HS-27A (cell line): ENCODE measurements at regions not wholly inside any gene's neighbourhood (a gene's known extent, or its start where the extent isn't known, plus 50 kb on each side); places are given as distances from the start of the nearest gene placed in this dataset.

ENCODE experiments used
- DNase-seq: peaks from one replicate; pipeline ENCODE4 v3.0.0-alpha.2; 2012; ENCODE audit warnings: low read depth, missing footprints

- DNase-seq = no peak
Measured at GRCh38 chr21:15531986-15532385, 197.8 kb upstream of the USP25 start.

GRCh38 chr21:15533618-15534017, 196.2 kb upstream of the USP25 start:
- no peak for DNase-seq

GRCh38 chr21:15534450-15534886, 195.3 kb upstream of the USP25 start:
- DNase-seq = no peak

- DNase-seq = no peak
Measured at GRCh38 chr21:15539376-15539775, 190.4 kb upstream of the USP25 start.

- no peak for DNase-seq
Measured at GRCh38 chr21:15543473-15543872, 186.3 kb upstream of the USP25 start.

- DNase-seq = peak; percentile 14
Measured at GRCh38 chr21:15549671-15550070, 180.1 kb upstream of the USP25 start.

GRCh38 chr21:15552914-15553494, 176.8 kb upstream of the USP25 start:
- DNase-seq = no peak

- no peak for DNase-seq
Measured at GRCh38 chr21:15557925-15558324, 171.9 kb upstream of the USP25 start.

GRCh38 chr21:15558884-15559283, 170.9 kb upstream of the USP25 start:
- DNase-seq = no peak

GRCh38 chr21:15559660-15560059, 170.1 kb upstream of the USP25 start:
- DNase-seq = no peak

GRCh38 chr21:15560383-15561056, 169.3 kb upstream of the USP25 start:
- DNase-seq = no peak

- no peak for DNase-seq
Measured at GRCh38 chr21:15562748-15563147, 167.0 kb upstream of the USP25 start.

- no peak for DNase-seq
Measured at GRCh38 chr21:15564907-15565306, 164.9 kb upstream of the USP25 start.

- DNase-seq = no peak
Measured at GRCh38 chr21:15566703-15567102, 163.1 kb upstream of the USP25 start.

- DNase-seq = no peak
Measured at GRCh38 chr21:15567191-15567590, 162.6 kb upstream of the USP25 start.

- no peak for DNase-seq
Measured at GRCh38 chr21:15568516-15568915, 161.3 kb upstream of the USP25 start.

- DNase-seq = no peak
Measured at GRCh38 chr21:15586752-15587427, 142.9 kb upstream of the USP25 start.

GRCh38 chr21:15592271-15592860, 137.4 kb upstream of the USP25 start:
- DNase-seq = peak; percentile 43

- no peak for DNase-seq
Measured at GRCh38 chr21:15592957-15593356, 136.8 kb upstream of the USP25 start.

GRCh38 chr21:15601390-15601789, 128.4 kb upstream of the USP25 start:
- no peak for DNase-seq

- peak; percentile 94 for DNase-seq
Measured at GRCh38 chr21:15604413-15604812, 125.4 kb upstream of the USP25 start.

GRCh38 chr21:15614766-15615165, 115.0 kb upstream of the USP25 start:
- no peak for DNase-seq
